Endothelial cell of umbilical vein (primary cell): ENCODE measurements at regions not wholly inside any gene's neighbourhood (a gene's known extent, or its start where the extent isn't known, plus 50 kb on each side); places are given as distances from the start of the nearest gene placed in this dataset.

Experiments
- EZH2 ChIP-seq: IDR thresholded peaks from 2 replicates; pipeline ENCODE4 v1.6.1; 2012; ENCODE audit warnings: borderline replicate concordance, low read depth, mild to moderate bottlenecking, moderate library complexity, low read length, inconsistent platforms; ENCODE audit not compliant: severe bottlenecking
- FOS ChIP-seq: IDR thresholded peaks from 2 replicates; pipeline ENCODE4 v1.6.1; 2011; ENCODE audit warnings: mild to moderate bottlenecking, low read length, moderate library complexity, borderline replicate concordance; ENCODE audit not compliant: insufficient read depth
- GATA2 ChIP-seq: IDR thresholded peaks from 2 replicates; pipeline ENCODE4 v1.7.0; 2011; ENCODE audit warnings: low read depth, mild to moderate bottlenecking, moderate library complexity, mixed read lengths, low read length; ENCODE audit not compliant: insufficient read length, insufficient read depth
- JUN ChIP-seq: IDR thresholded peaks from 2 replicates; pipeline ENCODE4 v1.6.1; 2011; ENCODE audit warnings: borderline replicate concordance, low read depth; ENCODE audit not compliant: insufficient read length, insufficient read depth
- MAX ChIP-seq: IDR thresholded peaks from 2 replicates; pipeline ENCODE4 v1.6.1; 2011; ENCODE audit not compliant: insufficient read depth, insufficient read length
- POLR2A ChIP-seq: IDR thresholded peaks from 2 replicates; pipeline ENCODE4 v1.6.1; 2012; ENCODE audit warnings: low read depth, mild to moderate bottlenecking, control low read depth, low read length
- POLR2AphosphoS5 ChIP-seq: IDR thresholded peaks from 2 replicates; pipeline ENCODE4 v1.6.1; 2012; ENCODE audit warnings: low read depth, mild to moderate bottlenecking, control low read depth, low read length, moderate library complexity; ENCODE audit not compliant: insufficient read depth
- TF ChIP-seq, protein P1 (sequence below), 2 donors: IDR thresholded peaks; 1 replicate in 1 of 2; 2 replicates in 1 of 2; pipeline ENCODE4 v1.5.1; 2011; ENCODE audit warnings: low read length in 2 of 2, mild to moderate bottlenecking in 2 of 2, moderate library complexity in 2 of 2, control low read depth in 1 of 2, inconsistent platforms in 1 of 2, low read depth in 1 of 2; ENCODE audit not compliant: insufficient read depth in 1 of 2; ENCODE audit errors: extremely low read depth in 1 of 2

- TF ChIP-seq, protein P1, sequence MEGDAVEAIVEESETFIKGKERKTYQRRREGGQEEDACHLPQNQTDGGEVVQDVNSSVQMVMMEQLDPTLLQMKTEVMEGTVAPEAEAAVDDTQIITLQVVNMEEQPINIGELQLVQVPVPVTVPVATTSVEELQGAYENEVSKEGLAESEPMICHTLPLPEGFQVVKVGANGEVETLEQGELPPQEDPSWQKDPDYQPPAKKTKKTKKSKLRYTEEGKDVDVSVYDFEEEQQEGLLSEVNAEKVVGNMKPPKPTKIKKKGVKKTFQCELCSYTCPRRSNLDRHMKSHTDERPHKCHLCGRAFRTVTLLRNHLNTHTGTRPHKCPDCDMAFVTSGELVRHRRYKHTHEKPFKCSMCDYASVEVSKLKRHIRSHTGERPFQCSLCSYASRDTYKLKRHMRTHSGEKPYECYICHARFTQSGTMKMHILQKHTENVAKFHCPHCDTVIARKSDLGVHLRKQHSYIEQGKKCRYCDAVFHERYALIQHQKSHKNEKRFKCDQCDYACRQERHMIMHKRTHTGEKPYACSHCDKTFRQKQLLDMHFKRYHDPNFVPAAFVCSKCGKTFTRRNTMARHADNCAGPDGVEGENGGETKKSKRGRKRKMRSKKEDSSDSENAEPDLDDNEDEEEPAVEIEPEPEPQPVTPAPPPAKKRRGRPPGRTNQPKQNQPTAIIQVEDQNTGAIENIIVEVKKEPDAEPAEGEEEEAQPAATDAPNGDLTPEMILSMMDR (IDR thresholded peaks at IDR 0.05; ENCODE audit: extremely low read depth in 1 of 2, insufficient read depth in 1 of 2, low read depth in 1 of 2, low read length in 2 of 2): no peak
- TF ChIP-seq EZH2 (no peak), FOS (no peak), POLR2A (no peak), POLR2AphosphoS5 (no peak), MAX (no peak), JUN (no peak), GATA2 (no peak)
Observed at GRCh38 chr7:125602441-125602840, 672.8 kb upstream of the POT1 start.
